Caco-2 (cell line): ENCODE measurements at regions not wholly inside any gene's neighbourhood (a gene's known extent, or its start where the extent isn't known, plus 50 kb on each side); places are given as distances from the start of the nearest gene placed in this dataset.
"Not testable (repeated sequence)": the region's sequence is repeated elsewhere in the genome, so short reads cannot be mapped to it uniquely, and the experiment has no call there.

Experiments
- BruUV-seq: library from RNA; stranded (reverse); fragments of 400-500 nt; replicated peaks from 2 replicates; lab custom pipeline; 2021; lab: Mats Ljungman, UMichigan
- CTCF ChIA-PET: fragments of 300-600 bp; sonication (Branson Sonifier 250); formaldehyde crosslinking; loops from one replicate; lab custom pipeline; 2022; ENCODE audit warnings: antibody characterized with exemption; lab: Charles Lee
- POLR2A ChIA-PET: fragments of 300-600 bp; sonication (Branson Sonifier 250); formaldehyde crosslinking; loops from one replicate; lab custom pipeline; 2022; ENCODE audit warnings: antibody characterized with exemption; lab: Charles Lee
- DNase-seq, 2 experiments: peaks; one replicate each; pipeline versions ENCODE4 v3.0.0 to v3.0.0-alpha.2; 2020 to 2022
- H3K27me3 ChIP-seq: replicated peaks from 2 replicates; pipeline ENCODE4 v1.6.0; 2011; ENCODE audit warnings: low read length; ENCODE audit not compliant: control insufficient read depth, insufficient read depth
- H3K36me3 ChIP-seq: 2 replicates; pipeline ENCODE4 v1.5.1; 2011; ENCODE audit warnings: low read length; ENCODE audit not compliant: control insufficient read depth, insufficient read depth
- H3K4me1 ChIP-seq: fragments of 250-450 bp; sonication (Bioruptor Pico); 2 replicates; pipeline ENCODE4 v1.5.1; 2020; ENCODE audit warnings: mild to moderate bottlenecking
- H3K4me3 ChIP-seq: 2 replicates; pipeline ENCODE4 v1.5.1; 2011; ENCODE audit warnings: low read depth, mild to moderate bottlenecking, control low read depth, low read length
- H3K9me3 ChIP-seq: fragments of 250-450 bp; sonication (Bioruptor Pico); 2 replicates; pipeline ENCODE4 v1.5.1; 2020; ENCODE audit warnings: mild to moderate bottlenecking, moderate library complexity
- H3K27ac Mint-ChIP-seq: one replicate; pipeline ENCODE4 v1.8.0; 2022; ENCODE audit warnings: mixed read lengths; ENCODE audit not compliant: unreplicated experiment
- H3K27me3 Mint-ChIP-seq: one replicate; pipeline ENCODE4 v1.8.0; 2022; ENCODE audit warnings: mixed read lengths; ENCODE audit not compliant: insufficient read depth, unreplicated experiment
- H3K36me3 Mint-ChIP-seq: one replicate; pipeline ENCODE4 v1.8.0; 2022; ENCODE audit warnings: mild to moderate bottlenecking, mixed read lengths; ENCODE audit not compliant: insufficient read depth, unreplicated experiment
- H3K4me1 Mint-ChIP-seq: one replicate; pipeline ENCODE4 v1.8.0; 2022; ENCODE audit warnings: low read depth, mixed read lengths; ENCODE audit not compliant: unreplicated experiment
- H3K4me3 Mint-ChIP-seq: one replicate; pipeline ENCODE4 v1.8.0; 2022; ENCODE audit warnings: mild to moderate bottlenecking, moderate library complexity, mixed read lengths; ENCODE audit not compliant: unreplicated experiment
- H3K9me3 Mint-ChIP-seq: one replicate; pipeline ENCODE4 v1.8.0; 2022; ENCODE audit warnings: mixed read lengths; ENCODE audit not compliant: unreplicated experiment
- CTCF ChIP-seq, 2 experiments: fragments of 200-600 bp in 1 of 2; IDR thresholded peaks; 1 replicate in 1 of 2; 2 replicates in 1 of 2; pipeline versions ENCODE4 v1.5.1 to v1.8.0; 2011 to 2022; ENCODE audit warnings: antibody characterized with exemption in 1 of 2, control low read depth in 1 of 2, inconsistent platforms in 1 of 2, low read depth in 1 of 2, low read length in 1 of 2, mild to moderate bottlenecking in 1 of 2, moderate library complexity in 1 of 2; ENCODE audit not compliant: insufficient read depth in 1 of 2, severe bottlenecking in 1 of 2, unreplicated experiment in 1 of 2
- intact Hi-C: fragments of 100-400 bp; cut with micrococcal nuclease; formaldehyde crosslinking; loops from one replicate; pipeline ENCODE4 v1.10.0; 2022; ENCODE audit not compliant: unreplicated experiment

- Mint-ChIP-seq H3K27me3 (no peaks in the 10 kb centered on the region), H3K27ac (no peak overlapping the region), H3K36me3 (no peaks in the 10 kb centered on the region), H3K9me3 (peaks cover 64% of the 10 kb centered on the region), H3K4me1 (no peaks in the 10 kb centered on the region), H3K4me3 (no peak overlapping the region)
- no peak for TF ChIP-seq CTCF (IDR thresholded peaks at IDR 0.05; ENCODE audit: insufficient read depth in 1 of 2, low read depth in 1 of 2, low read length in 1 of 2, severe bottlenecking in 1 of 2, unreplicated experiment in 1 of 2)
- ChIA-PET POLR2A (no interaction called here), CTCF (no interaction called here)
- Histone ChIP-seq H3K9me3 (no peaks in the 10 kb centered on the region), H3K36me3 (no peaks in the 10 kb centered on the region), H3K4me3 (no peak overlapping the region), H3K4me1 (no peaks in the 10 kb centered on the region), H3K27me3 (no peaks in the 10 kb centered on the region)
- intact Hi-C loops: no loop called here
- BruUV-seq: no TSS peak
- no peak for DNase-seq
Measured at GRCh38 chr7:153408360-153409335, 643.5 kb upstream of the DPP6 start.

GRCh38 chr7:153409567-153410342 is 642.4 kb upstream of the DPP6 start:
- CTCF ChIA-PET, H3K36me3 Mint-ChIP-seq, H3K4me3 Mint-ChIP-seq, H3K4me3 ChIP-seq, H3K4me1 ChIP-seq, DNase-seq, H3K9me3 ChIP-seq, H3K4me1 Mint-ChIP-seq, H3K36me3 ChIP-seq, H3K27me3 Mint-ChIP-seq, H3K27me3 ChIP-seq, POLR2A ChIA-PET, H3K27ac Mint-ChIP-seq, BruUV-seq, intact Hi-C loops: not testable (repeated sequence)
- H3K9me3 Mint-ChIP-seq: peaks cover 64% of the 10 kb centered on the region

GRCh38 chr7:153410997-153411642 is 641.1 kb upstream of the DPP6 start:
- H3K4me3 Mint-ChIP-seq, H3K27me3 ChIP-seq, H3K36me3 Mint-ChIP-seq, H3K27me3 Mint-ChIP-seq, DNase-seq, POLR2A ChIA-PET, intact Hi-C loops, H3K9me3 ChIP-seq, H3K4me1 ChIP-seq, H3K36me3 ChIP-seq, CTCF ChIA-PET, BruUV-seq, H3K4me1 Mint-ChIP-seq, H3K27ac Mint-ChIP-seq, H3K4me3 ChIP-seq: not testable (repeated sequence)
- peaks cover 67% of the 10 kb centered on the region for H3K9me3 Mint-ChIP-seq

- H3K9me3 Mint-ChIP-seq: peaks cover 69% of the 10 kb centered on the region
- H3K4me1 Mint-ChIP-seq, H3K36me3 ChIP-seq, H3K4me3 Mint-ChIP-seq, intact Hi-C loops, DNase-seq, H3K9me3 ChIP-seq, H3K27ac Mint-ChIP-seq, H3K4me1 ChIP-seq, H3K36me3 Mint-ChIP-seq, H3K27me3 ChIP-seq, H3K4me3 ChIP-seq, POLR2A ChIA-PET, H3K27me3 Mint-ChIP-seq, CTCF ChIA-PET, BruUV-seq: not testable (repeated sequence)
Measured at GRCh38 chr7:153412114-153412823, 639.9 kb upstream of the DPP6 start.

- H3K4me1 Mint-ChIP-seq, H3K27me3 Mint-ChIP-seq, BruUV-seq, H3K4me1 ChIP-seq, H3K4me3 ChIP-seq, H3K27me3 ChIP-seq, H3K4me3 Mint-ChIP-seq, DNase-seq, H3K36me3 ChIP-seq, H3K27ac Mint-ChIP-seq, CTCF ChIA-PET, H3K36me3 Mint-ChIP-seq, intact Hi-C loops, POLR2A ChIA-PET, H3K9me3 ChIP-seq: not testable (repeated sequence)
- H3K9me3 Mint-ChIP-seq: peaks cover 67% of the 10 kb centered on the region
Measured at GRCh38 chr7:153412824-153413198, 639.4 kb upstream of the DPP6 start.
